ENCODE measurements at regions not wholly inside any gene's neighbourhood (a gene's known extent, or its start where the extent isn't known, plus 50 kb on each side); places are given as distances from the start of the nearest gene placed in this dataset.

DNA sequence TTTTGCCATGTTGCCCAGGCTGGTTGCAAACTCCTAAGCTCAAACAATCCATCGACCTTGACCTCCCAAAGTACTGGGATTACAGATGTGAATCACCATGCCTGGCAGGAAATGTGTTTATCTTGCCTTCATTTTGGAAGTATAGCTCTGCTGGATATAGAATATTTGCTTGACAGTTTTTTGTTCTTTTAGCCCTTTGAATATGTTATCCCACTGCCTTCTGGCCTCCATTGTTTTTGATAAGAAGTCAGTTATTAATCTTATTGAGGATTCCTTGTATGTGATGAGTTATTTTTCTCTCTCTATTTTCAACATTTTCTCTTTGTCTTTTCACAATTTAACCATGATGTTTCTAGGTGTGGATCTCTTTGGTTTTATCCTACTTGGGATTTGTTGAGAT lies 112.9 kb upstream of the RAB3GAP2 start:
- no peak for DNase-seq
- no peaks in the 10 kb centered on the region for H3K36me3 ChIP-seq (replicated peaks; ENCODE audit: control insufficient read depth, insufficient read depth, low read length)
- no peak overlapping the region for H3K4me3 ChIP-seq (ENCODE audit: insufficient read depth, low read depth, low read length)
- H3K27me3 ChIP-seq (ENCODE audit: control insufficient read depth, insufficient read depth, low read length) = no peaks in the 10 kb centered on the region

DNA sequence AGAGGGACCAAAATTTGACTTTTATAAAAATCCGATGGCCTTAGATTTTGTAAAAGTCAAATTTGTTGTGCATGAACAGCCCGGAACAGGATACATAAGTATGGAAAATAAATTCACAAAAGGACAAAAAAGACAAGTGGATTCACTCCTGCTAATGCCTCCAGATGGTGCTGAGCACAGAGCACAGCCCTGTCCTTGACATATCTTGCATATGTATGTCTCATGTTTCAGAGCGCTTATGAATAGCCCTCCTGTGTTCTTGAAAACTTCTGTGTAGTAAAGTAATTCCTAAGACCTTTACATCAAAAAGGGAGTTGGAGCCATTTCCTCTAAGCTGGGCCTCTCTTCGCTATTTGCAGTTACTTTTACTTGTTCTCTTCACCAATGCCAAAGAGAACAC lies 110.7 kb upstream of the RAB3GAP2 start:
- no peaks in the 10 kb centered on the region for H3K36me3 ChIP-seq (replicated peaks; ENCODE audit: control insufficient read depth, insufficient read depth, low read length)
- no peak for DNase-seq
- no peak overlapping the region for H3K4me3 ChIP-seq (ENCODE audit: insufficient read depth, low read depth, low read length)
- H3K27me3 ChIP-seq (ENCODE audit: control insufficient read depth, insufficient read depth, low read length) = no peaks in the 10 kb centered on the region

DNA sequence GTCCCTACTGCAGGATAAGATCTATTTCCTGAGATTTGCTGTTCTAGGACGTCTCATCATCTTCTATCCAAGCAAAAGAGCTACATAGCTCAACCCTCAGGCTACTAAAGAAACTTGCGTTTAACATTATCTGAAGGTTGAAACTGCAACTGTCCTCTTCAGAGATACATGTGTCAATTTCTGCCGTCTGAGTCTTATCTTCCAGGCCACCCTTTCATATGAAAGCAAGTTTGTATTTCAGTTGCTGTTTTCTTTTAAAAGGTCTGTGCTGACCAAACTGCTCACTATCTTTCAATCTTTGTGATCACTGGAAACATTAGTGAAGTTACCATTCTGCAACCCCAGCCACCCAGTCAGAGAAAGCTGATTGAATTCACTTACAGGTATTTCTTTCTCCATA lies 108.6 kb upstream of the RAB3GAP2 start:
- Histone ChIP-seq H3K4me3 (ENCODE audit: insufficient read depth, low read depth, low read length) (no peak overlapping the region), H3K36me3 (replicated peaks; ENCODE audit: control insufficient read depth, insufficient read depth, low read length) (no peaks in the 10 kb centered on the region), H3K27me3 (ENCODE audit: control insufficient read depth, insufficient read depth, low read length) (no peaks in the 10 kb centered on the region)
- no peak for DNase-seq

DNA sequence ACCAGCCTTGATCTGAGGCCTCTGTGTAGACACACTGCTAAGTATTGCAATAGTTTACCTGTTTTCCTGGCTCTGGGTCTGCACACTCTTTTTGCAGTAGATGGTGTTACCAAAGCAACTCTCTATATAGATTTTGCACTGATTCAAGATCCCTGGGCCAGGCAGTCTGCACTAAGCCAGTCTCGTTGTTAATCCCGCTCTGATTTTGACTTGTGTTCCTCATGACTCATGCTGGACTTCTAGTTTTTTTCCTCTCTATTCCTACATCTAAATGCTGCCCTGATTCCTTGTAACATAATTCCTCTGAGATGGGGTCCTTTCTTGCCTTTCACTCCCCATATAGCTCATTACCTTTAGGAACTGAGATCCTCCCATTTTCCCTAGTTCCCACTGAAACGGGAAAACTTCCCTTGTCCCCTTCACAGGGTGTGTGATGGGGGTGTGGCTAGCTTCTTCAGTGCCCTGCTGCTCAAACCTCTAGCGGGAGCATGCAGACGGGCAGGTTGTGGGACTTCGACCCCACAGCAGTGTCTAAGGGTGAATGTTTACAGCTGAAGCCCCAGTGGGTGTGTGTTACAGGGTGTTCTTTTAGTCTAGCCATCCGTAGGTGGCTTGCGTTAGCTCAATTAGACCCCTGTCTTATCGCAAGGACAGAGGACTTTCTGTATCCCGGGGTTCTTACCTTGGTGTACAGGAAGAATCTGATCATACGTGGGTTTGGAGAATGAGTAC lies 106.5 kb upstream of the RAB3GAP2 start:
- no peak for DNase-seq

DNA sequence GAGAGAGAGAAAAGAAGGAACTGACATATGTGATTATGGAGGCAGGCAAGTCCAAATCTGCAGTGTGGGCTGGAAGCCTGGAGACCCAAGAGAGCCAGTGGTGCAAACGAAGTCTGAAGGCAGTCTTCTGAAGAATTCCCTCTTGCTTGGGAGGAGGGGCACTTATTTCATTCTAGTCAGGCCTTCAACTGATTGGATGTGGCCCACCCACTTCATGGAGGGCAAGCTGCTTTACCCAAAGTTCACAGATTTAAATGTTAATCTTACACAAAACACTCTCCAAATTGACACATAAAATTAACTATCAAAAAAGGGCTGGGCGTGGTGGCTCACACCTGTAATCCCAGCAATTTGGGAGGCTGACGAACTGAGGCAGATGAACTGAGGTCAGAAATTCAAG lies 103.5 kb upstream of the RAB3GAP2 start:
- DNase-seq = no peak
- H3K4me3 ChIP-seq (ENCODE audit: insufficient read depth, low read depth, low read length) = no peak overlapping the region
- H3K27me3 ChIP-seq (ENCODE audit: control insufficient read depth, insufficient read depth, low read length) = no peaks in the 10 kb centered on the region
- H3K36me3 ChIP-seq (replicated peaks; ENCODE audit: control insufficient read depth, insufficient read depth, low read length) = no peaks in the 10 kb centered on the region

More for the DNA sequence above, 106.5 kb upstream of the RAB3GAP2 start:
- no peak overlapping the region for H3K4me3 ChIP-seq (ENCODE audit: insufficient read depth, low read depth, low read length)
- no peaks in the 10 kb centered on the region for H3K27me3 ChIP-seq (ENCODE audit: control insufficient read depth, insufficient read depth, low read length)
- H3K36me3 ChIP-seq (replicated peaks; ENCODE audit: control insufficient read depth, insufficient read depth, low read length) = no peaks in the 10 kb centered on the region

DNA sequence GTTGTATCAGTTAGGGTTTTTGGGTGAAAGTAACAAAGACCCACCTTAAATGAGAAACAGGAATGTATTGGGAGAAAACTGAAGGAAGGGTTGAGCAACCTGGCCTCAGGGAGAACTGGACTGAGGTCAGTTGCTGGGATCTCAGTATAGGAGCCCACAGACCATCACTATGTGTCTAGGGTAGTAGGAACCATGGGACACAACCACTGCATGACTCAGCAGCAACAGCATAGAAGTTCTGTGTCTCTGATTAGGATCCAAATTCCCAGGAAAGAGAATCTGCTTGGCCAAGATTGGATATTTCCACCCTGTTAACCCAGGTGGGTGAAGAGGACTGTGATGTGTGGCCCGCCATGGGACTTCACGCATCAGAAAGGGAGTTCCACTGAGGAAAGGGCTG lies 102.2 kb upstream of the RAB3GAP2 start:
- no peak for DNase-seq
- no peaks in the 10 kb centered on the region for H3K27me3 ChIP-seq (ENCODE audit: control insufficient read depth, insufficient read depth, low read length)

DNA sequence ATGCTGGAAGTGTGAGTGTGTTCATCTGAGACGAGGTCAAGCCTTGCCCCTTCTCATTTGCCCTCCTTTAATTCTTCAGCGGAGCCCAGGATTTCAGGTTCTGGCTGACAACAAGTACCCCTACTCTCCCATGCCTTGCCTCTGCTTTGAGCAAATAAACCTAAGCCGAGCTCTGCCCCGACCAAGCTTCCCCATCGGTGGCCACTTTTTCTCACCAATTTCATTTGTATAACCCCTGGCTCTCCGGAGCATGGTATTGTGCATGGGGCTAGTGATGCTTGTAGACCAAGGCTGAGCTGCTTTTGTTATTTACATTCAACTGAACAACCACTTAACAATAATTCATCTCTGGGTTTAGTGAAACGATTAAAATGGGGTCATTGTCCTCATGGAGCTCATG lies 100.2 kb upstream of the RAB3GAP2 start:
- no peak overlapping the region for H3K4me3 ChIP-seq (ENCODE audit: insufficient read depth, low read depth, low read length)
- no peaks in the 10 kb centered on the region for H3K36me3 ChIP-seq (replicated peaks; ENCODE audit: control insufficient read depth, insufficient read depth, low read length)

More for the DNA sequence above, 102.2 kb upstream of the RAB3GAP2 start:
- Histone ChIP-seq H3K36me3 (replicated peaks; ENCODE audit: control insufficient read depth, insufficient read depth, low read length) (no peaks in the 10 kb centered on the region), H3K4me3 (ENCODE audit: insufficient read depth, low read depth, low read length) (no peak overlapping the region)

DNA sequence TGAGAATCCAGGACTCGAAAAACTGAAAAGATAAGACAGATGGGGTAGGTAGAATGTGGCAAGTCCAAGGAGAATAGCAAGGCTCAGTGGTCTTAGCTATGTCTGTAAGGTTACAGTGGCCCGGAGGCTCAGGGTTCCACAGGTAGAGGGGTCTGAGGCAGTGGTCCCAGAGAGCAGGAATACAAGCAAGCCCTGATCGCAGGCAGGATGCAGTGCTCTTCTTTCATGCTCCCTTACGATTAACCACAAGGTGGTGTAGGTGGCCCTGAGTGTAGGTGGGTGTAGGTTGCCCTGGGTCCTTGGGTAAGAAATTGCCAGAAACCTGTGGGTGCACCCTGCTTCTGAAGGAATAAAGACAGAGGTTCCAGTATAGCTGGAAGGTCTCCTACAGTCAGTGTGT lies 99.1 kb upstream of the RAB3GAP2 start:
- H3K27me3 ChIP-seq (ENCODE audit: control insufficient read depth, insufficient read depth, low read length) = no peaks in the 10 kb centered on the region
- H3K4me3 ChIP-seq (ENCODE audit: insufficient read depth, low read depth, low read length) = no peak overlapping the region
- peak; percentile 62 for DNase-seq

More for the DNA sequence above, 100.2 kb upstream of the RAB3GAP2 start:
- H3K27me3 ChIP-seq (ENCODE audit: control insufficient read depth, insufficient read depth, low read length) = no peaks in the 10 kb centered on the region
- DNase-seq = no peak

DNA sequence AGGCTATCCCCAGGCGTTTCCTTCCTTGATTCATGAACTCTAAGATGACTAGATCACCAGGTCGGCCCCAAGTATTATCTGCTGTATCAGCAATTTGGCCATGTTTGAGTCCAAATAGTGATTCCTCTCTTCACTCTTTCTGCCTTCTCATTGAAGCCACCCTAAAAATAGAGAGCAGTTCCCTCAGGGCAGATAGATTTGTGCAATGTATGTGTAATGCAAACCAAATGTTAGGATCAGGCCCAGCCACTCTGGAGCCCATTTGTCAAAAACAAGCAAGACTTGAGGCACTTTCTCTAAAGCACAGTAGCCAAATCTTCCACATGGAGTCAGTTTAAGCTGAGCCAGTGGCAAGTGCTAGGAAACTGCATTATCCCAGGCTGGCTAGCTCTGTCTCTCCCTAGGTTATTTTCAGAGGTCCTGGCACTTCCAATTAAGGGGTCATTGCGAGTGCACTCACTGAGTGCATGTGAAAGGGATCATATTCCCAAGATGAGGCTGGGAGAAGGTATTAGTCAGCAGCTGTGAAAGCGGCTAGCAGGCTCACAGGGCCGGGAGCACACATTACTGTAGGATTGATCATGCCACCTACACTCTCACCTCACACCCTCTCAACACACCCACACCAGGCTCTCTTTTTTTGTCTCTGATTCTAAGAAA lies 97.9 kb upstream of the RAB3GAP2 start:
- DNase-seq = no peak
- H3K27me3 ChIP-seq (ENCODE audit: control insufficient read depth, insufficient read depth, low read length) = no peaks in the 10 kb centered on the region
- no peak overlapping the region for H3K4me3 ChIP-seq (ENCODE audit: insufficient read depth, low read depth, low read length)
- no peaks in the 10 kb centered on the region for H3K36me3 ChIP-seq (replicated peaks; ENCODE audit: control insufficient read depth, insufficient read depth, low read length)

More for the DNA sequence above, 99.1 kb upstream of the RAB3GAP2 start:
- no peaks in the 10 kb centered on the region for H3K36me3 ChIP-seq (replicated peaks; ENCODE audit: control insufficient read depth, insufficient read depth, low read length)

DNA sequence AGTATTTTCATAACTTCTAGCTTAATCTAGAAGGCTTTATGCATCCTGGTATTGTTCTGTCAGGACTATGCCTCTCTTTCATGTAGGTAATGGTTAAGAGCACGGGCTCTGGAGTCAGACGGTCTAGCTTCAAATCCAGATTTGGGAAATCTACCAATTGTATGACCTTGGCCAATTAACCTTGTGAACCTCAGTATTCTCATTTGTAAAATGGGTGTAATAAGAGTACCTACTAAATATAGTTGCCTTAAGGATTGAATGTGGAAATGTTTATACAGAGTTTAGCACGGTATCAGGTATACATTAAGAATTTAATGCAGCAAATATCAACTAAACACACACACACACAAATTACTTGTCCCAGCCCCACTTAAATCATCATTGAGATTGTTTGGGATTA lies 97.3 kb upstream of the RAB3GAP2 start:
- Histone ChIP-seq H3K4me3 (ENCODE audit: insufficient read depth, low read depth, low read length) (no peak overlapping the region), H3K27me3 (ENCODE audit: control insufficient read depth, insufficient read depth, low read length) (no peaks in the 10 kb centered on the region), H3K36me3 (replicated peaks; ENCODE audit: control insufficient read depth, insufficient read depth, low read length) (no peaks in the 10 kb centered on the region)
- DNase-seq = no peak

DNA sequence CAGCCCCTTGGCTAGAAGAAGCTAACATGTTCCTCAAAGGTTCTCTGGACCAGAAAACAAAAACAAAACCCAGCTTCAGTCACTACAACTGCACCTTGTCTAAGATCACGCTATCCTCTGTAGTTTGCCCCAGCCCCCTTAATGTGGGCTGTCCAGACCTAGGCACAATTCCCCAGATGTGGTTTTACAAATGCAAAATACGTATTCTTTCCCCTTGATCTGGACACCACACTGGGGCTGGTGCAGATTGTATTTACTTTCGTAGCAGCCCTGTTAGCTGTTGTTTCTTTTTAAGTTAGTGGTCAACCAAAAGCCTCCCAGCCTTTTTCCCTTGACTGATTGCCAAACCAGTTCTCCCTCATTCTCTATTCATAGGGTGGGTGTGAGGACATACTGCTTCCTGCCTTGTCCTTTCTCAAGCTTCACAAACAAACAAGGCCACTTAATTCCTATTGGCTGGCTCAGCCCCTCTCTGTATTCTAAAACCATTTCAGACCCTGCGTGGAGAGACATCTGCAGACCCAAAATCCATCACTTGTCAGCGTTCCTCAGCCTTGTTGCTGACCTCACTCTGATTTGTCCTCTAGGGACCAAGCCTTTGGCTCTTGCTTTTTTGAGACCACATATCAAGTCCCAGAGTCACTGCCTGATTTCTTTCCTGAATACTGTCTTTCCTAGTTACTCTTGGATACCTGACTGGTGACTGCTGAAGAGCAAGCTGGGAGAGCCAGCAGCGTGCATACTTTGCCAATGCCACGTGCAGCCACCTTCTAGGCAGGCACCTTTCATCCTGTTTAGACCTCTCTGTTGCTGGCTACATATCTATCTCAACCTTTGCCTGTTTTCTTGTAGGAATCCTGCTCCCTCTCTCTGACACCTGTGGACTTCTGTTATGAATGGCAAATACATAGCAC lies 96.4 kb upstream of the RAB3GAP2 start:
- Histone ChIP-seq H3K4me3 (ENCODE audit: insufficient read depth, low read depth, low read length) (no peak overlapping the region), H3K36me3 (replicated peaks; ENCODE audit: control insufficient read depth, insufficient read depth, low read length) (no peaks in the 10 kb centered on the region), H3K27me3 (ENCODE audit: control insufficient read depth, insufficient read depth, low read length) (no peaks in the 10 kb centered on the region)
- DNase-seq = no peak

DNA sequence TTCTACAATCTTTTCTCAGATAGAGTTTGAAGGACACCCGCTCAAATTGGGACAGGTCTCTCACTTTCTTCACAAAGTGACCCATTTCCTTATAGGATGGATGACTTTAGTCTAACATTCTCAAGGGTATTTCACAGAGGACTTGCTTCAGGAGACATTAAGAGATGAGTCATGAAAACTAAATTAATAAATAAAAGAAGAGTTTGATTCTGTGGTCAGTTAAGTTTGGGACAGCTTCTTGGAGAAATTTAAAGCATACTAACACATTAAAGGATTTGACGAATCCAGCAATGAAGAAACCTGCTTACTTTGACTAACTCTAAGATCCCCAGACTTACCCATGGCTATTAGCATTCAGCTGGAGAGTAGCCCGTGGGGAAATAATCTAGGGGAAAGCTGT lies 95.6 kb upstream of the RAB3GAP2 start:
- no peak for DNase-seq
- Histone ChIP-seq H3K36me3 (replicated peaks; ENCODE audit: control insufficient read depth, insufficient read depth, low read length) (no peaks in the 10 kb centered on the region), H3K27me3 (ENCODE audit: control insufficient read depth, insufficient read depth, low read length) (no peaks in the 10 kb centered on the region), H3K4me3 (ENCODE audit: insufficient read depth, low read depth, low read length) (no peak overlapping the region)

DNA sequence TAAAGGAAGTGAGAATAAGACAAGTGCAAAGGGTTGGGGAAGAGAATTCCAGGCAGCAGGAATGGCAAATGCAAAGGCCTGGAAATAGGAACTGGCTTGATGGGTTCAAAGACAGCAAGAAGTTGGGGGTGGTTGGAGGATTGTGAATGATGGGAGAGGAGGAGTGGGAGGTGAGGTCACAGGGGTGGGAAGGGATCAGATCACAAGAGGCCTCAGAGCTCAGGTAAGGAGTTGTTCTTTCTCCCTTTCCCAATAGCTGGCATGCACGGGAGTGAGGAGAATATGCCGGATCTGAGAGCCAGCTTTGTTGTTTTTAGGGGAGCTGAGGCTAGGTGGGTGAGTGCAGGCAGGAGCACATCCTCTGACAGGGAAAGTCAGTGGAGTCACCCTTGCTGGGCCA lies 94.0 kb upstream of the RAB3GAP2 start:
- Histone ChIP-seq H3K27me3 (ENCODE audit: control insufficient read depth, insufficient read depth, low read length) (no peaks in the 10 kb centered on the region), H3K36me3 (replicated peaks; ENCODE audit: control insufficient read depth, insufficient read depth, low read length) (no peaks in the 10 kb centered on the region), H3K4me3 (ENCODE audit: insufficient read depth, low read depth, low read length) (no peak overlapping the region)
- no peak for DNase-seq

DNA sequence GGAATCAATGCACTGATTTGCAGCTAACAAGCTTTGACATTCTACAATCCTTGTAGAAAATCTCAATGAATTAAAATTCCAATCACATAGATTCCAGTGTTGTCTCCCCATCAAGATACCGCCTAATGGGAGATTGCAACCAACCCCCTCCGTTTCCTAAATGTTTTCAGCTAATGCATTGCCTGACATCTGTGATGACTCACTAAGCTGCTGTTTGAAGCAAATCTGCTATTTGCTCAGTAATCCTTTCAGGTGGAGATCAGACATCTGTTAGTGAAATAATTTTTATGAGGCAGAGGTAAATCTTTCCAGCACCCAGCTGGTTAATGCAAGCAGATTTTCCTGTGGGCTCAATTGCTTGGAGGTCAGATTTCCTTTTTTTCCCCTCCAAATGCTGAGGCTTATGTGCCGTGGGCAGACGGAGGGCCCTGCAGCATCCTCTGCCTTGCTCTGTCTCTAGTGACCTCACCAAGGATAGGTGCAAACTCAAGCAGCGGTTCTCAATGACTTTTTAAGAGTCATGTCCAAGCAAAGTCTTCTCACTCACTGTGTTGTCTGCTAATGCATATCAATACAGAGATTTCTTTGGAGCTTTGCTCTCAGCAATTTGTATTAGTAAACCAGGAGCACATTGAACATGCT lies 91.1 kb upstream of the RAB3GAP2 start:
- H3K27me3 ChIP-seq (ENCODE audit: control insufficient read depth, insufficient read depth, low read length) = no peaks in the 10 kb centered on the region
- no peak overlapping the region for H3K4me3 ChIP-seq (ENCODE audit: insufficient read depth, low read depth, low read length)
- no peaks in the 10 kb centered on the region for H3K36me3 ChIP-seq (replicated peaks; ENCODE audit: control insufficient read depth, insufficient read depth, low read length)
- no peak for DNase-seq

Data from H7 (cell line).